HEK293T (cell line): ENCODE measurements at regions not wholly inside any gene's neighbourhood (a gene's known extent, or its start where the extent isn't known, plus 50 kb on each side); places are given as distances from the start of the nearest gene placed in this dataset.

Experiments used
- ARNT ChIP-seq: fragments of 450-650 bp; IDR thresholded peaks from 2 replicates; pipeline ENCODE4 v1.6.1; 2017; ENCODE audit warnings: mild to moderate bottlenecking
- CTBP1 ChIP-seq: fragments of 450-650 bp; IDR thresholded peaks from 2 replicates; pipeline ENCODE4 v1.6.1; 2016; ENCODE audit warnings: borderline replicate concordance
- FOXA1 ChIP-seq: fragments of 450-650 bp; IDR thresholded peaks from 2 replicates; pipeline ENCODE4 v1.6.1; 2016; ENCODE audit warnings: mild to moderate bottlenecking
- FOXK2 ChIP-seq: fragments of 450-650 bp; IDR thresholded peaks from 2 replicates; pipeline ENCODE4 v1.6.1; 2016; ENCODE audit warnings: mild to moderate bottlenecking
- FOXM1 ChIP-seq: fragments of 450-650 bp; IDR thresholded peaks from 2 replicates; pipeline ENCODE4 v1.6.1; 2017; ENCODE audit warnings: mild to moderate bottlenecking, borderline replicate concordance
- SP1 ChIP-seq: fragments of 450-650 bp; IDR thresholded peaks from 2 replicates; pipeline ENCODE4 v1.6.1; 2017
- TARDBP ChIP-seq: fragments of 450-650 bp; IDR thresholded peaks from 2 replicates; pipeline ENCODE4 v1.6.1; 2016
- ZNF384 ChIP-seq: fragments of 450-650 bp; IDR thresholded peaks from 2 replicates; pipeline ENCODE4 v1.6.1; 2016

DNA sequence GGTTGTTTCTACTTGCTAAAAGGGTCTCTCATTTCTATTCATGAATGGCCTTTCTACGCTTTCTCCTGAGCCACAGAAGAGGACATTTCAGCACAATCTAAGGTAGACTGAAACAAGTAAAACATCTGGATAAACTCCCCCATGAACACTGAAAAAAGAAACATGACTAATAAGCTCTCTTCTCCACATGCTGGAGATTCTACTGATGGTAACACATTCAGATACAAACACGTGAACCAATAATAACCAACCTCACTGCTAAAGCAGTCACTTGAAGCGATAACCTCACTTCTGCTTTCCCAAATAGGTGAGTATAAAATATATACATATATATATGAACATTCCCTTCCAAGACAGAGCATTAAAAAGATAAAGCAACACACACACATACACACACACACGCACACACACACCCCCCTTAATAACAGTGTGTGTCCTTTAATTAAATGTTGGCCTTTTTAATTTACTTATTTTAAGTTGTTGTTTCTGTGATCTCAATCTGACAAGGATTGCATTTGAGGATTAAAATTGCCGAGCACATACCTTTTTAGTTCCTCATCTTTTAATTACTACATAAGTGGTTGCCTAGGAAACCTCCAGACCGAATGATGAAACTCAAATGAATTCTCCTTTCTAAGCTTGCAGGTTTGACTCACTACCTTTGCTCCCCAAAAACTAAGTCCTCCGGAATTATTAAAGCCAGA, 292.4 kb upstream of the KLF14 start:
- TF ChIP-seq ZNF384 = no peak
- no peak for TF ChIP-seq FOXK2
- TF ChIP-seq FOXA1 = no peak
- no peak for TF ChIP-seq CTBP1
- TF ChIP-seq FOXM1 = no peak
- no peak for TF ChIP-seq ARNT
- no peak for TF ChIP-seq TARDBP
- no peak for TF ChIP-seq SP1
